Cardiac muscle cell (in vitro differentiated cells and primary cell): ENCODE measurements at regions not wholly inside any gene's neighbourhood (a gene's known extent, or its start where the extent isn't known, plus 50 kb on each side); places are given as distances from the start of the nearest gene placed in this dataset.

ENCODE experiments used
- DNase-seq, 2 donors: peaks; one replicate each; pipeline versions ENCODE4 v3.0.0 to v3.0.0-alpha.2; 2010 to 2017; ENCODE audit warnings: low read depth in 1 of 2, low spot score in 1 of 2
- H3K27ac ChIP-seq: fragments of 200-600 bp; sonication (generic); 2 replicates; pipeline ENCODE4 v1.5.1; 2016
- H3K27me3 ChIP-seq: fragments of 200-600 bp; sonication (generic); 2 replicates; pipeline ENCODE4 v1.6.0; 2016; ENCODE audit warnings: control low read depth
- H3K36me3 ChIP-seq: fragments of 200-600 bp; sonication (generic); 2 replicates; pipeline ENCODE4 v1.5.1; 2016; ENCODE audit warnings: control low read depth
- H3K4me1 ChIP-seq: fragments of 200-600 bp; sonication (generic); 2 replicates; pipeline ENCODE4 v1.8.1; 2017; ENCODE audit warnings: low read depth, mild to moderate bottlenecking, mixed run types
- H3K4me3 ChIP-seq: fragments of 200-600 bp; sonication (generic); 2 replicates; pipeline ENCODE4 v1.5.1; 2016; ENCODE audit warnings: mild to moderate bottlenecking
- H3K9me3 ChIP-seq: fragments of 200-600 bp; sonication (generic); 2 replicates; pipeline ENCODE4 v1.5.1; 2017; ENCODE audit warnings: low read depth, mild to moderate bottlenecking, control low read depth
- CTCF ChIP-seq: IDR thresholded peaks from 2 replicates; pipeline ENCODE4 v1.5.1; 2012; ENCODE audit warnings: low read depth, mild to moderate bottlenecking, low read length

- DNase-seq = no peak
- H3K27me3 ChIP-seq = no peaks in the 10 kb centered on the region
- no peak overlapping the region for H3K27ac ChIP-seq
- no peak for TF ChIP-seq CTCF
- H3K36me3 ChIP-seq = no peaks in the 10 kb centered on the region
- no peak overlapping the region for H3K4me3 ChIP-seq
- no peaks in the 10 kb centered on the region for H3K9me3 ChIP-seq
- peaks cover 4% of the 10 kb centered on the region for H3K4me1 ChIP-seq
Observed at GRCh38 chr5:126195410-126196100, 227.7 kb upstream of the GRAMD2B start.

- no peak for DNase-seq
- Histone ChIP-seq H3K27me3 (no peaks in the 10 kb centered on the region), H3K27ac (no peak overlapping the region), H3K9me3 (no peaks in the 10 kb centered on the region), H3K36me3 (no peaks in the 10 kb centered on the region), H3K4me3 (no peak overlapping the region), H3K4me1 (peaks cover 3% of the 10 kb centered on the region)
- no peak for TF ChIP-seq CTCF
Observed at GRCh38 chr5:126198531-126198930, 224.7 kb upstream of the GRAMD2B start.

- DNase-seq = no peak
- H3K36me3 ChIP-seq = no peaks in the 10 kb centered on the region
- H3K4me3 ChIP-seq = no peak overlapping the region
- no peaks in the 10 kb centered on the region for H3K27me3 ChIP-seq
- H3K27ac ChIP-seq = no peak overlapping the region
- no peaks in the 10 kb centered on the region for H3K4me1 ChIP-seq
- H3K9me3 ChIP-seq = no peaks in the 10 kb centered on the region
- TF ChIP-seq CTCF = no peak
Observed at GRCh38 chr5:126199467-126199866, 223.7 kb upstream of the GRAMD2B start.

GRCh38 chr5:126208691-126209090, 214.5 kb upstream of the GRAMD2B start:
- Histone ChIP-seq H3K27ac (no peak overlapping the region), H3K9me3 (no peaks in the 10 kb centered on the region), H3K36me3 (no peaks in the 10 kb centered on the region), H3K4me3 (no peak overlapping the region), H3K4me1 (no peaks in the 10 kb centered on the region), H3K27me3 (no peaks in the 10 kb centered on the region)
- no peak for TF ChIP-seq CTCF
- no peak for DNase-seq

- Histone ChIP-seq H3K27ac (no peak overlapping the region), H3K4me3 (no peak overlapping the region), H3K9me3 (no peaks in the 10 kb centered on the region), H3K36me3 (no peaks in the 10 kb centered on the region), H3K27me3 (no peaks in the 10 kb centered on the region), H3K4me1 (no peaks in the 10 kb centered on the region)
- TF ChIP-seq CTCF = no peak
- DNase-seq = no peak
Observed at GRCh38 chr5:126210955-126211354, 212.3 kb upstream of the GRAMD2B start.
